OCI-LY3 (cell line): ENCODE measurements at regions not wholly inside any gene's neighbourhood (a gene's known extent, or its start where the extent isn't known, plus 50 kb on each side); places are given as distances from the start of the nearest gene placed in this dataset.

Experiments used
- H2AFZ ChIP-seq: fragments of 200-600, 300-600 bp; shearing (Covaris generic); 2 replicates; pipeline ENCODE4 v1.6.0; 2014; ENCODE audit warnings: antibody characterized with exemption, low read depth, low read length
- H3K27ac ChIP-seq: fragments of 200-600, 300-600 bp; sonication (generic); 2 replicates; pipeline ENCODE4 v1.5.1; 2014; ENCODE audit warnings: mild to moderate bottlenecking, low read length, moderate library complexity, mixed read lengths
- H3K27me3 ChIP-seq: fragments of 200-600, 300-600 bp; sonication (generic); 2 replicates; pipeline ENCODE4 v1.6.1; 2014; ENCODE audit warnings: low read depth, low read length, mixed read lengths
- H3K36me3 ChIP-seq: fragments of 200-600, 300-600 bp; sonication (generic); replicated peaks from 2 replicates; pipeline ENCODE3; 2014; ENCODE audit warnings: low read depth, low read length, mixed read lengths
- H3K4me1 ChIP-seq: fragments of 300-600, 200-600 bp; sonication (generic); 2 replicates; pipeline ENCODE4 v1.6.1; 2014; ENCODE audit warnings: low read length, mixed read lengths
- H3K4me2 ChIP-seq: fragments of 200-600, 300-600 bp; sonication (generic); 2 replicates; pipeline ENCODE4 v1.6.1; 2014; ENCODE audit warnings: low read length, mixed read lengths
- H3K4me3 ChIP-seq: fragments of 300-600, 200-600 bp; sonication (generic); 2 replicates; pipeline ENCODE4 v1.5.1; 2014; ENCODE audit warnings: antibody characterized with exemption, mild to moderate bottlenecking, low read length, moderate library complexity
- H3K79me2 ChIP-seq: fragments of 300-600, 200-600 bp; shearing (Covaris generic); 2 replicates; pipeline ENCODE4 v1.6.1; 2014; ENCODE audit warnings: mild to moderate bottlenecking, low read length, mixed read lengths
- H3K9ac ChIP-seq: fragments of 300-600, 200-600 bp; shearing (Covaris generic); 2 replicates; pipeline ENCODE4 v1.6.0; 2014; ENCODE audit warnings: mild to moderate bottlenecking, low read length, moderate library complexity
- H3K9me3 ChIP-seq: fragments of 200-600, 300-600 bp; shearing (Covaris generic); 2 replicates; pipeline ENCODE4 v1.6.1; 2014; ENCODE audit warnings: low read length, mixed read lengths; ENCODE audit not compliant: insufficient read depth
- H4K20me1 ChIP-seq: fragments of 200-600, 300-600 bp; sonication (generic); 2 replicates; pipeline ENCODE4 v1.6.1; 2016; ENCODE audit warnings: low read length, mixed read lengths; ENCODE audit not compliant: insufficient read depth
- CTCF ChIP-seq: fragments of 200-600, 300-600 bp; sonication (generic); IDR thresholded peaks from 2 replicates; pipeline ENCODE4 v1.5.1; 2014; ENCODE audit warnings: antibody characterized with exemption, low read length, low read depth
- EZH2phosphoT487 ChIP-seq: fragments of 200-600 bp; shearing (Covaris generic); IDR thresholded peaks from 2 replicates; pipeline ENCODE4 v1.6.1; 2018; ENCODE audit warnings: antibody characterized with exemption, mixed run types, low read depth

DNA sequence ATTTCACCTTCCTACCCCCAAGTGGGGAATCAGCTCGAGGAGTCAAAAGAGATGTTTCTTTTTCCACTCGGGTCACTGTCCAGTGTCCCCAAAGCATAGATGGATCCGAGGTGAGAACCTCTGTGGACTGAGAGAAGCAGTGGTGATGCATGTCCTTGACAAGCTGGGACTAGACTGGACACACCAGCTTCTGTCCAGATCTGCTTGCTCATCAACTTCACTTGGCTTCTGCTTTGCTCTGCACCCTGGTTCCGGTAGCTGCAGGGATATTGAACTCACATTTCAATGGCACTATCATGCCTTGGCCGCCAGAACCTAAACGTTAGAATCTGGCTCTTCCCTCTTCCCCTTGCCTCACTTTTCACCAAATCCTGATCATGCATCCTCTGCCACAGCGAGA lies 50.3 kb upstream of the CXCL12 start:
- H3K27ac ChIP-seq, result no peak overlapping the region
- H3K9ac ChIP-seq, result no peak overlapping the region
- no peaks in the 10 kb centered on the region for H3K4me1 ChIP-seq
- H3K9me3 ChIP-seq, result no peaks in the 10 kb centered on the region
- H3K27me3 ChIP-seq, result no peaks in the 10 kb centered on the region
- H3K4me2 ChIP-seq, result no peak overlapping the region
- no peaks in the 10 kb centered on the region for H4K20me1 ChIP-seq
- TF ChIP-seq CTCF, result no peak
- TF ChIP-seq EZH2phosphoT487, result no peak
- no peak overlapping the region for H3K4me3 ChIP-seq
- no peaks in the 10 kb centered on the region for H3K79me2 ChIP-seq
- H2AFZ ChIP-seq, result no peak overlapping the region
- H3K36me3 ChIP-seq, result no peaks in the 10 kb centered on the region

DNA sequence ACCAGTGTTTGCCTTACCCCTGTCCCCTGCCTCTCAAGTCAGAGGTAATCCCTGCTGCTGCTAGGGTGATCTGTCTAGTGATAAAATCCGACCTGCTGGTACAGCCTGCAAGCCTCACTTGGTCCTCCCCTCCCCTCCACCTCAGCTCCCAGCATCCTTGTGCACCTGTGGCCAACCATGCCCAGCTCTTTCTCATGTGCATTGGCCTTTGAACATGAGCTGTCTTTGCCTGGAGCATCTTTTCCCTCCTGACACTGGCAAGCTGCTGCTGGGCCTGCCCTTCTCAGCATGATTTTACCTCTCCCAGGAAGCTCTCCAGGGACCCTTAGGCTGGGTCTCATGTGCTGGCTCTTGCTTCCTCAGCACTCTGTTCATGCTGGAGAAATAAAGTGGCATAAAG lies 51.3 kb upstream of the CXCL12 start:
- Histone ChIP-seq H3K4me3 (no peak overlapping the region), H2AFZ (no peak overlapping the region), H3K4me2 (no peak overlapping the region), H3K9me3 (no peaks in the 10 kb centered on the region), H3K36me3 (no peaks in the 10 kb centered on the region), H4K20me1 (no peaks in the 10 kb centered on the region), H3K9ac (no peak overlapping the region), H3K79me2 (no peaks in the 10 kb centered on the region), H3K27me3 (no peaks in the 10 kb centered on the region), H3K27ac (no peak overlapping the region), H3K4me1 (no peaks in the 10 kb centered on the region)
- TF ChIP-seq CTCF (no peak), EZH2phosphoT487 (no peak)

GRCh38 chr10:44437840-44438511 lies 53.1 kb upstream of the CXCL12 start:
- no peaks in the 10 kb centered on the region for H3K27me3 ChIP-seq
- H3K9ac ChIP-seq, result no peak overlapping the region
- no peak overlapping the region for H2AFZ ChIP-seq
- H3K4me2 ChIP-seq, result no peak overlapping the region
- H3K79me2 ChIP-seq, result no peaks in the 10 kb centered on the region
- H3K4me3 ChIP-seq, result no peak overlapping the region
- no peaks in the 10 kb centered on the region for H4K20me1 ChIP-seq
- no peaks in the 10 kb centered on the region for H3K9me3 ChIP-seq
- no peak overlapping the region for H3K27ac ChIP-seq
- H3K36me3 ChIP-seq, result no peaks in the 10 kb centered on the region
- H3K4me1 ChIP-seq, result no peaks in the 10 kb centered on the region
- no peak for TF ChIP-seq EZH2phosphoT487
- no peak for TF ChIP-seq CTCF

DNA sequence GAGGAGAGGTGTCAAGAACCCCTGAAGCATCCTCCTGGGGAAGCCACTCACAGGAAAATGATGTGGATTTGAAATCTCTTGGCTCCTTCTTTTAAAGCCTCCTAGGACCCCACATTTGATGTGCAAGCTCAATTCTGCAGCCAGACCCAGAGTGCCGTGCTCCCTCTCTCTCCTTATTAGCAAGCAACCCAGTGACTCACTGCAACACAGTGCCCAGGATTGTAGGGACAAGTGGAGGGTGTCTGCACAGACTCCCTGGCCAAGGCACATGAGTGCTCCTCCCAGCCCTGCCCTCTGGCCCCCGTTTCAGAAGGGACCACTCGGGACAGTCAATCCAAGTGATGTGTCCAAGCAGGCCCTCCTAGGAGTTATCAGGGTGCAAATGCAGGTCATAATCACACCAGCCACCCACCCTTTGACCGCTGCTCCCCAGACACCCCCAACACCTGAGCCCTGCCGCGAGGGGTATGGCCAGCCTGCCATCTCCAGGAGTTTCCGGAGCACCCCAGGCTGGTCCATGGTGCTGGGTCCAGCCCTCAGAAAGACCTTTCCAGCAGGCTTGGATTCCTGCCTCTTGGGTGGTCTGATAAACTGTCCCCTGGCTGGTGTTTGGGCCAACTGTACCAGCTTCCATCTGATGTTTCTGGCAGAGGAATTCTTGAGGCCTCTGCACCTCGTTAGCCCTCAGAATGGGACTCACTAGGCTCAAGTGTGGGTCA lies 54.5 kb upstream of the CXCL12 start:
- TF ChIP-seq CTCF, result no peak
- no peak for TF ChIP-seq EZH2phosphoT487
- no peak overlapping the region for H3K4me2 ChIP-seq
- H3K27me3 ChIP-seq, result no peaks in the 10 kb centered on the region
- no peaks in the 10 kb centered on the region for H3K36me3 ChIP-seq
- H3K9me3 ChIP-seq, result no peaks in the 10 kb centered on the region
- no peak overlapping the region for H3K9ac ChIP-seq
- no peak overlapping the region for H3K4me3 ChIP-seq
- H3K27ac ChIP-seq, result no peak overlapping the region
- no peaks in the 10 kb centered on the region for H3K4me1 ChIP-seq
- no peaks in the 10 kb centered on the region for H4K20me1 ChIP-seq
- H2AFZ ChIP-seq, result no peak overlapping the region
- H3K79me2 ChIP-seq, result no peaks in the 10 kb centered on the region
